SK-N-SH treated with all-trans-retinoic acid at 6 μM for 48 hours (cell line): ENCODE measurements at regions not wholly inside any gene's neighbourhood (a gene's known extent, or its start where the extent isn't known, plus 50 kb on each side); places are given as distances from the start of the nearest gene placed in this dataset.

Source experiments
- ATAC-seq: fragments of 200-7000 bp; cut with Tn5 transposase; 3 replicates; pipeline ENCODE4 v1.9.1; 2020; ENCODE audit warnings: mild to moderate bottlenecking, moderate library complexity
- ARNTL ChIP-seq: fragments of 450-650 bp; formaldehyde crosslinking; IDR thresholded peaks from 2 replicates; pipeline ENCODE4 v1.5.0; 2020; ENCODE audit warnings: low read depth, mild to moderate bottlenecking, moderate library complexity, borderline replicate concordance
- BACH2 ChIP-seq: fragments of 250-450 bp; sonication (Bioruptor Pico); IDR thresholded peaks from 2 replicates; pipeline ENCODE4 v1.9.0; 2021; ENCODE audit warnings: mild to moderate bottlenecking, borderline replicate concordance
- CSDC2 ChIP-seq: fragments of 250-450 bp; sonication (Bioruptor Pico); IDR thresholded peaks from 2 replicates; pipeline ENCODE4 v1.5.0; 2020; ENCODE audit warnings: mild to moderate bottlenecking, moderate library complexity
- ESRRG ChIP-seq: fragments of 250-450 bp; sonication (Bioruptor Pico); IDR thresholded peaks from 2 replicates; pipeline ENCODE4 v1.6.1; 2021; ENCODE audit warnings: mild to moderate bottlenecking
- GLIS3 ChIP-seq: fragments of 250-450 bp; sonication (Bioruptor Pico); IDR thresholded peaks from 2 replicates; pipeline ENCODE4 v1.5.0; 2020; ENCODE audit warnings: mild to moderate bottlenecking, moderate library complexity
- ISL1 ChIP-seq: fragments of 250-450 bp; sonication (Bioruptor Pico); IDR thresholded peaks from 2 replicates; pipeline ENCODE4 v2.1.2; 2022; ENCODE audit warnings: mild to moderate bottlenecking, moderate library complexity
- OSR1 ChIP-seq: fragments of 250-450 bp; sonication (Bioruptor Pico); IDR thresholded peaks from 2 replicates; pipeline ENCODE4 v1.8.0; 2022; ENCODE audit warnings: moderate library complexity, mild to moderate bottlenecking, inconsistent platforms
- PPARA ChIP-seq: fragments of 250-450 bp; sonication (Bioruptor Pico); IDR thresholded peaks from 2 replicates; pipeline ENCODE4 v1.5.0; 2020; ENCODE audit warnings: mild to moderate bottlenecking, borderline replicate concordance
- RARB ChIP-seq: fragments of 250-450 bp; sonication (Bioruptor Pico); IDR thresholded peaks from 2 replicates; pipeline ENCODE4 v1.8.0; 2021; ENCODE audit warnings: mild to moderate bottlenecking, moderate library complexity
- SNAI2 ChIP-seq: fragments of 250-450 bp; sonication (Bioruptor Pico); IDR thresholded peaks from 2 replicates; pipeline ENCODE4 v1.5.0; 2020; ENCODE audit warnings: mild to moderate bottlenecking, moderate library complexity
- TOX ChIP-seq: fragments of 250-450 bp; sonication (Bioruptor Pico); IDR thresholded peaks from 2 replicates; pipeline ENCODE4 v1.8.0; 2021; ENCODE audit warnings: mild to moderate bottlenecking, moderate library complexity, borderline replicate concordance
- ZC3H10 ChIP-seq: fragments of 250-450 bp; sonication (Bioruptor Pico); IDR thresholded peaks from 2 replicates; pipeline ENCODE4 v1.5.1; 2021; ENCODE audit warnings: mild to moderate bottlenecking, moderate library complexity
- ZFP3 ChIP-seq: fragments of 250-450 bp; sonication (Bioruptor Pico); IDR thresholded peaks from 2 replicates; pipeline ENCODE4 v1.5.0; 2020; ENCODE audit warnings: mild to moderate bottlenecking, moderate library complexity
- ZNF565 ChIP-seq: fragments of 450-650 bp; formaldehyde crosslinking; conservative IDR thresholded peaks from 2 replicates; pipeline ENCODE4 v1.5.0; 2020; ENCODE audit warnings: low read depth, mild to moderate bottlenecking, moderate library complexity
- ZNF70 ChIP-seq: fragments of 450-650 bp; formaldehyde crosslinking; IDR thresholded peaks from 2 replicates; pipeline ENCODE4 v1.5.0; 2020; ENCODE audit warnings: mild to moderate bottlenecking, moderate library complexity
- ZNF8 ChIP-seq: fragments of 450-650 bp; formaldehyde crosslinking; IDR thresholded peaks from 2 replicates; pipeline ENCODE4 v1.5.0; 2020; ENCODE audit warnings: mild to moderate bottlenecking, moderate library complexity
- TF ChIP-seq, protein P1 (sequence below): fragments of 250-450 bp; sonication (Bioruptor Pico); IDR thresholded peaks from 2 replicates; pipeline ENCODE4 v1.8.0; 2021; ENCODE audit warnings: low read depth, mild to moderate bottlenecking, moderate library complexity, borderline replicate concordance
- TF ChIP-seq, protein P2 (sequence below): fragments of 250-450 bp; sonication (Bioruptor Pico); IDR thresholded peaks from 2 replicates; pipeline ENCODE4 v1.5.1; 2020; ENCODE audit warnings: low read depth, mild to moderate bottlenecking, moderate library complexity
- TF ChIP-seq, protein P3 (sequence below): fragments of 250-450 bp; sonication (Bioruptor Pico); IDR thresholded peaks from 2 replicates; pipeline ENCODE4 v1.5.0; 2020; ENCODE audit warnings: mild to moderate bottlenecking, moderate library complexity
- TF ChIP-seq, protein P4 (sequence below): fragments of 250-450 bp; sonication (Bioruptor Pico); IDR thresholded peaks from 2 replicates; pipeline ENCODE4 v1.5.1; 2021; ENCODE audit warnings: mild to moderate bottlenecking, moderate library complexity

DNA sequence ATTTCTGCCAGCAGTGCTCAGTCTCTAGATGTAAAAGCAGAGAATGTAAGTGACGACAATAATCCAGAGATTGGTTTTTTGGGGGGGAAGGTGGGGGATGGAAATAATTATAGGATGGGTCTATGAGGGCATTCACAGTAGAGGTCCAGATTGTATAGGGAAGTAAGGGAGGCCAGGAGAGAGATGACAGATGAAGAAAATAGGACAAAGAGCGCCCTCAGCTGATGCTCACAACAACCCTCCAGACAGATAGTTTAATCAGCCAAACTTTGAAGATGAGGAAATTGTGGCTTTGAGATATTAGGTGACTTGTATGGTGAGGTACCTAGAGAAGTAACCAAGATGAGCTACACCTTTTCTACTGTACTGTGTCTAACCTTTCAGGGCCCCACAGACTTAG is 137.9 kb downstream of the MAGEB17 start:
- TF ChIP-seq ZNF8 (CRISPR knock-in tag): no peak
- TF ChIP-seq CSDC2 (CRISPR knock-in tag): no peak
- no peak for TF ChIP-seq PPARA (CRISPR knock-in tag)
- TF ChIP-seq GLIS3 (CRISPR knock-in tag): no peak
- ATAC-seq: no peak

DNA sequence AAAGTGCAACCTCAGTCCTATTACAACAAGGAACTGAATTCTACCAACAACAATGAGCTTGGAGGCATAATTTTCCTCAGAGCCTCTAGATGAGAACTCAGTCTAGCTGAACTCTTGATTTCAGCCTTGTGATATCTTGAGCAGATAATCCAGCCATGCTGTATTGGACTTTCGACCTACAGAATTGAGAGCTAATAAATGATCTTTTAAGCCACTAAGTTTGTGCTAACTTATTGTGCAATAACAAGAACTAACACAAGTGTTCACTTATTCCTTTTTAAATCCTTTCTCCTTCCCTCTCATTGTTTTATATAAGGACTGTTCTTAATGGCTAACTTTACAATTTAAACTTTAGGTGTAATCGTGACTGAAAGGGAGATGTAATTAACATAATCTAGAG is 140.7 kb downstream of the MAGEB17 start:
- TF ChIP-seq ESRRG (CRISPR knock-in tag) (no peak), ISL1 (CRISPR knock-in tag) (no peak), ARNTL (CRISPR knock-in tag) (no peak)
- TF ChIP-seq, protein P1, sequence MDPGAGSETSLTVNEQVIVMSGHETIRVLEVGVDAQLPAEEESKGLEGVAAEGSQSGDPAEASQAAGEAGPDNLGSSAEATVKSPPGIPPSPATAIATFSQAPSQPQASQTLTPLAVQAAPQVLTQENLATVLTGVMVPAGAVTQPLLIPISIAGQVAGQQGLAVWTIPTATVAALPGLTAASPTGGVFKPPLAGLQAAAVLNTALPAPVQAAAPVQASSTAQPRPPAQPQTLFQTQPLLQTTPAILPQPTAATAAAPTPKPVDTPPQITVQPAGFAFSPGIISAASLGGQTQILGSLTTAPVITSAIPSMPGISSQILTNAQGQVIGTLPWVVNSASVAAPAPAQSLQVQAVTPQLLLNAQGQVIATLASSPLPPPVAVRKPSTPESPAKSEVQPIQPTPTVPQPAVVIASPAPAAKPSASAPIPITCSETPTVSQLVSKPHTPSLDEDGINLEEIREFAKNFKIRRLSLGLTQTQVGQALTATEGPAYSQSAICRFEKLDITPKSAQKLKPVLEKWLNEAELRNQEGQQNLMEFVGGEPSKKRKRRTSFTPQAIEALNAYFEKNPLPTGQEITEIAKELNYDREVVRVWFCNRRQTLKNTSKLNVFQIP: no peak
- no peak for ATAC-seq

DNA sequence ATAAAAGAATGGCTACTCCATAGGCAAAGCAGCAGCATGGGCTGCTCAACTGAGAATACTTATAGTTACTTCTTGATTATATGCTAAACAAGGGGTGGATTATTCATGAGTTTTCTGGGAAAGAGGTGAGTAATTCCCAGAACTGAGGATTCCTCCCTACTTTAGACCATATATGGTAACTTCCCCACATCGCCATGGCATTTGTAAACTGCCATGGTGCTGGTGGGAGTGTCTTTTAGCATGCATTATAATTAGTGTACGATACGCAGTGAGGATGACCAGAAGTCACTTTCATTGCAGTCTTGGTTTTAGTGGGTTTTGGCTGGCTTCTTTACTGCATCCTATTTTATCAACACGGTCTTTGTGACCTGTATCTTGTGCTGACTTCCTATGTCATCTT is 141.5 kb downstream of the MAGEB17 start:
- TF ChIP-seq ZNF565 (CRISPR knock-in tag) (no peak), ZNF70 (CRISPR knock-in tag) (no peak), ISL1 (CRISPR knock-in tag) (no peak), BACH2 (CRISPR knock-in tag) (no peak), OSR1 (no peak), TOX (CRISPR knock-in tag) (no peak), SNAI2 (CRISPR knock-in tag) (no peak)
- TF ChIP-seq, protein P2, sequence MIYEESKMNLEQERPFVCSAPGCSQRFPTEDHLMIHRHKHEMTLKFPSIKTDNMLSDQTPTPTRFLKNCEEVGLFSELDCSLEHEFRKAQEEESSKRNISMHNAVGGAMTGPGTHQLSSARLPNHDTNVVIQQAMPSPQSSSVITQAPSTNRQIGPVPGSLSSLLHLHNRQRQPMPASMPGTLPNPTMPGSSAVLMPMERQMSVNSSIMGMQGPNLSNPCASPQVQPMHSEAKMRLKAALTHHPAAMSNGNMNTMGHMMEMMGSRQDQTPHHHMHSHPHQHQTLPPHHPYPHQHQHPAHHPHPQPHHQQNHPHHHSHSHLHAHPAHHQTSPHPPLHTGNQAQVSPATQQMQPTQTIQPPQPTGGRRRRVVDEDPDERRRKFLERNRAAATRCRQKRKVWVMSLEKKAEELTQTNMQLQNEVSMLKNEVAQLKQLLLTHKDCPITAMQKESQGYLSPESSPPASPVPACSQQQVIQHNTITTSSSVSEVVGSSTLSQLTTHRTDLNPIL (CRISPR knock-in tag): no peak
- ATAC-seq: no peak

DNA sequence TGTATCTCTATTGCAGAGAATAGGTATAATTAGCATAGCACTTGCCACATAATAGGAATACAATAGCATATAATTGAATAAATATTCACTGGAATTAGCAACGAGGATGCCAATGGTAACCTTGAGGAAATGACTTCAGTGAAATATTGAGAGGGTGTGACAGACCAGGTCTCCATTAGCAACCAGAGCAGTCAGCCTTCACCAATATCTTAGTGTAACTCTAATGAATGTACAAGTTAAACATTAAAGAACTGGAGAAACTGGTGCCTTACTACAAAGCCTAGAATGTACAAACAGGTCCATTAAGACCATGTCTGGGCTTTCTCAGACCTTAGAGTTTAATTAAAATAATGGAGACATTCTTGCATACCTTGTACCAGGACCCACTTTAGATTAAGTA is 143.0 kb downstream of the MAGEB17 start:
- TF ChIP-seq CSDC2 (CRISPR knock-in tag) (no peak), GLIS3 (CRISPR knock-in tag) (no peak), OSR1 (no peak), TOX (CRISPR knock-in tag) (no peak), ZC3H10 (CRISPR knock-in tag) (no peak), ZNF70 (CRISPR knock-in tag) (no peak), ZNF8 (CRISPR knock-in tag) (no peak), ZFP3 (CRISPR knock-in tag) (no peak)
- TF ChIP-seq, protein P3, sequence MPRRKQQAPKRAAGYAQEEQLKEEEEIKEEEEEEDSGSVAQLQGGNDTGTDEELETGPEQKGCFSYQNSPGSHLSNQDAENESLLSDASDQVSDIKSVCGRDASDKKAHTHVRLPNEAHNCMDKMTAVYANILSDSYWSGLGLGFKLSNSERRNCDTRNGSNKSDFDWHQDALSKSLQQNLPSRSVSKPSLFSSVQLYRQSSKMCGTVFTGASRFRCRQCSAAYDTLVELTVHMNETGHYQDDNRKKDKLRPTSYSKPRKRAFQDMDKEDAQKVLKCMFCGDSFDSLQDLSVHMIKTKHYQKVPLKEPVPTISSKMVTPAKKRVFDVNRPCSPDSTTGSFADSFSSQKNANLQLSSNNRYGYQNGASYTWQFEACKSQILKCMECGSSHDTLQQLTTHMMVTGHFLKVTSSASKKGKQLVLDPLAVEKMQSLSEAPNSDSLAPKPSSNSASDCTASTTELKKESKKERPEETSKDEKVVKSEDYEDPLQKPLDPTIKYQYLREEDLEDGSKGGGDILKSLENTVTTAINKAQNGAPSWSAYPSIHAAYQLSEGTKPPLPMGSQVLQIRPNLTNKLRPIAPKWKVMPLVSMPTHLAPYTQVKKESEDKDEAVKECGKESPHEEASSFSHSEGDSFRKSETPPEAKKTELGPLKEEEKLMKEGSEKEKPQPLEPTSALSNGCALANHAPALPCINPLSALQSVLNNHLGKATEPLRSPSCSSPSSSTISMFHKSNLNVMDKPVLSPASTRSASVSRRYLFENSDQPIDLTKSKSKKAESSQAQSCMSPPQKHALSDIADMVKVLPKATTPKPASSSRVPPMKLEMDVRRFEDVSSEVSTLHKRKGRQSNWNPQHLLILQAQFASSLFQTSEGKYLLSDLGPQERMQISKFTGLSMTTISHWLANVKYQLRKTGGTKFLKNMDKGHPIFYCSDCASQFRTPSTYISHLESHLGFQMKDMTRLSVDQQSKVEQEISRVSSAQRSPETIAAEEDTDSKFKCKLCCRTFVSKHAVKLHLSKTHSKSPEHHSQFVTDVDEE (CRISPR knock-in tag): no peak
- TF ChIP-seq, protein P1: no peak
- no peak for ATAC-seq

DNA sequence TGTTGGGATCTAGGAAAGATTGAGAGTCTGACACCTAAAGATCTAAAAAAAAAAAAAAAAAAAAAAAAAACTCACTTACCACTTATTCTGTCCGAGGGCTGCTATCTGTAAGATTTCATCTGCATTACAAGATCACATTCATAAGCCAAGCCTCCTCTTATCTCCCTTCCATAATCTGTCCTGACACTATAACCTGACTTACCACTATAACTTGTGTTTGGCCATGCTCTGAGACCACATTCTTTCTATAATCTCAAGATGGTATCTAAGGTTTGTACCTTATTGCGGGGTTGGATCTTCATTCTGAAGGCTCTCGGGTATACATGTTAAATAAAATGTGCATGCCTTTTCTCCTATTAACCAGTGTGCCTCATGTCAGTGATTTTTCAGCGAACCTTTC is 144.4 kb downstream of the MAGEB17 start:
- no peak for ATAC-seq
- no peak for TF ChIP-seq ZNF70 (CRISPR knock-in tag)
- TF ChIP-seq, protein P4, sequence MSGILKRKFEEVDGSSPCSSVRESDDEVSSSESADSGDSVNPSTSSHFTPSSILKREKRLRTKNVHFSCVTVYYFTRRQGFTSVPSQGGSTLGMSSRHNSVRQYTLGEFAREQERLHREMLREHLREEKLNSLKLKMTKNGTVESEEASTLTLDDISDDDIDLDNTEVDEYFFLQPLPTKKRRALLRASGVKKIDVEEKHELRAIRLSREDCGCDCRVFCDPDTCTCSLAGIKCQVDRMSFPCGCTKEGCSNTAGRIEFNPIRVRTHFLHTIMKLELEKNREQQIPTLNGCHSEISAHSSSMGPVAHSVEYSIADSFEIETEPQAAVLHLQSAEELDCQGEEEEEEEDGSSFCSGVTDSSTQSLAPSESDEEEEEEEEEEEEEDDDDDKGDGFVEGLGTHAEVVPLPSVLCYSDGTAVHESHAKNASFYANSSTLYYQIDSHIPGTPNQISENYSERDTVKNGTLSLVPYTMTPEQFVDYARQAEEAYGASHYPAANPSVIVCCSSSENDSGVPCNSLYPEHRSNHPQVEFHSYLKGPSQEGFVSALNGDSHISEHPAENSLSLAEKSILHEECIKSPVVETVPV (CRISPR knock-in tag): no peak
- TF ChIP-seq PPARA (CRISPR knock-in tag): no peak
- TF ChIP-seq, protein P1: no peak
- TF ChIP-seq RARB: no peak
- TF ChIP-seq SNAI2 (CRISPR knock-in tag): no peak
- no peak for TF ChIP-seq CSDC2 (CRISPR knock-in tag)
- TF ChIP-seq ISL1 (CRISPR knock-in tag): no peak
- TF ChIP-seq ZFP3 (CRISPR knock-in tag): no peak
- no peak for TF ChIP-seq ESRRG (CRISPR knock-in tag)
- TF ChIP-seq ZNF565 (CRISPR knock-in tag): no peak
- TF ChIP-seq, protein P3 (CRISPR knock-in tag): no peak
